HG03108 (cell line): ENCODE measurements at regions not wholly inside any gene's neighbourhood (a gene's known extent, or its start where the extent isn't known, plus 50 kb on each side); places are given as distances from the start of the nearest gene placed in this dataset.

Experiments used
- ATAC-seq: cut with Tn5 transposase; IDR thresholded peaks from one replicate; pipeline ENCODE4 v1.9.1; 2021; ENCODE audit warnings: moderate library complexity; ENCODE audit not compliant: unreplicated experiment

- no peak for ATAC-seq
These were observed 221.9 kb upstream of the FGGY start for GRCh38 chr1:59075021-59075420.

GRCh38 chr1:59076612-59077011 lies 220.3 kb upstream of the FGGY start:
- ATAC-seq: no peak

- ATAC-seq: no peak
These were observed 219.3 kb upstream of the FGGY start for GRCh38 chr1:59077466-59078069.

GRCh38 chr1:59078070-59078800 lies 218.7 kb upstream of the FGGY start:
- ATAC-seq: no peak

- no peak for ATAC-seq
These were observed 218.0 kb upstream of the FGGY start for GRCh38 chr1:59078866-59079265.

- no peak for ATAC-seq
These were observed 217.3 kb upstream of the FGGY start for GRCh38 chr1:59079434-59080140.

GRCh38 chr1:59081181-59081580 lies 215.7 kb upstream of the FGGY start:
- ATAC-seq: no peak

GRCh38 chr1:59081795-59082194 lies 215.1 kb upstream of the FGGY start:
- no peak for ATAC-seq

- no peak for ATAC-seq
These were observed 212.7 kb upstream of the FGGY start for GRCh38 chr1:59083946-59084865.

GRCh38 chr1:59085101-59085500 lies 211.8 kb upstream of the FGGY start:
- no peak for ATAC-seq

- no peak for ATAC-seq
These were observed 207.7 kb upstream of the FGGY start for GRCh38 chr1:59089036-59089798.

GRCh38 chr1:59089922-59090457 lies 206.9 kb upstream of the FGGY start:
- no peak for ATAC-seq

GRCh38 chr1:59092126-59092525 lies 204.8 kb upstream of the FGGY start:
- ATAC-seq: no peak

GRCh38 chr1:59094001-59094400 lies 202.9 kb upstream of the FGGY start:
- no peak for ATAC-seq

GRCh38 chr1:59096501-59096900 lies 200.4 kb upstream of the FGGY start:
- no peak for ATAC-seq

GRCh38 chr1:59098655-59099054 lies 198.2 kb upstream of the FGGY start:
- ATAC-seq: no peak

GRCh38 chr1:59100708-59101374 lies 196.1 kb upstream of the FGGY start:
- ATAC-seq: no peak

- no peak for ATAC-seq
These were observed 195.4 kb upstream of the FGGY start for GRCh38 chr1:59101518-59101917.

- ATAC-seq: no peak
These were observed 193.4 kb upstream of the FGGY start for GRCh38 chr1:59103457-59103856.
